Naive thymus-derived CD4-positive, alpha-beta T cell (primary cell): ENCODE measurements at regions not wholly inside any gene's neighbourhood (a gene's known extent, or its start where the extent isn't known, plus 50 kb on each side); places are given as distances from the start of the nearest gene placed in this dataset.

Experiments used
- ATAC-seq: fragments of 150-1000 bp; cut with Tn5 transposase; 2 replicates; pipeline ENCODE4 v1.10.0; 2021; ENCODE audit warnings: mild to moderate bottlenecking, moderate library complexity
- CTCF ChIA-PET: fragments of 350-600 bp; sonication (Branson Sonifier 250); formaldehyde crosslinking; loops from one replicate; lab custom pipeline; 2021; ENCODE audit warnings: antibody characterized with exemption; lab: Charles Lee
- POLR2A ChIA-PET: fragments of 350-600 bp; sonication (Branson Sonifier 250); formaldehyde crosslinking; loops from one replicate; lab custom pipeline; 2021; ENCODE audit warnings: antibody characterized with exemption, inconsistent platforms; lab: Charles Lee
- DNase-seq, 9 donors: peaks; one replicate each; pipeline versions ENCODE4 v3.0.0 to v3.0.0-alpha.2; 2020 to 2022; ENCODE audit warnings: mixed read lengths in 1 of 9
- H3K27ac ChIP-seq: one replicate; pipeline ENCODE4 v1.7.0; 2013; ENCODE audit warnings: mild to moderate bottlenecking, low read depth, low read length, moderate library complexity
- H3K27me3 ChIP-seq, 2 donors: one replicate each; pipeline ENCODE4 v1.7.0; 2013; ENCODE audit warnings: low read length in 2 of 2, mild to moderate bottlenecking in 2 of 2, moderate library complexity in 2 of 2; ENCODE audit not compliant: control insufficient read depth in 2 of 2, insufficient read depth in 2 of 2
- H3K36me3 ChIP-seq, 3 experiments: 1 replicate in 2 of 3; 2 replicates in 1 of 3; pipeline ENCODE4 v1.7.0; 2013; ENCODE audit warnings: low read length in 3 of 3, mild to moderate bottlenecking in 3 of 3, moderate library complexity in 1 of 3; ENCODE audit not compliant: insufficient read depth in 3 of 3, control insufficient read depth in 2 of 3
- H3K4me1 ChIP-seq, 2 donors: one replicate each; pipeline ENCODE4 v1.7.0; 2013; ENCODE audit warnings: low read length in 2 of 2, mild to moderate bottlenecking in 2 of 2, moderate library complexity in 1 of 2; ENCODE audit not compliant: control insufficient read depth in 2 of 2, insufficient read depth in 2 of 2
- H3K4me3 ChIP-seq: 2 replicates; pipeline ENCODE4 v1.7.0; 2013; ENCODE audit warnings: mild to moderate bottlenecking, low read length
- H3K9me3 ChIP-seq, 3 experiments: 1 replicate in 2 of 3; 2 replicates in 1 of 3; pipeline ENCODE4 v1.7.0; 2013; ENCODE audit warnings: low read length in 3 of 3; ENCODE audit not compliant: control insufficient read depth in 2 of 3
- H3K27ac Mint-ChIP-seq, 9 donors: one replicate each; pipeline ENCODE4 v1.8.0; 2020 to 2022; ENCODE audit warnings: mixed read lengths in 9 of 9, mild to moderate bottlenecking in 8 of 9, moderate library complexity in 5 of 9, inconsistent platforms in 2 of 9
- H3K27me3 Mint-ChIP-seq, 5 donors: one replicate each; pipeline ENCODE4 v1.8.0; 2021 to 2022; ENCODE audit warnings: mixed read lengths in 5 of 5, mild to moderate bottlenecking in 1 of 5
- H3K36me3 Mint-ChIP-seq, 5 donors: one replicate each; pipeline ENCODE4 v1.8.0; 2020 to 2022; ENCODE audit warnings: mixed read lengths in 5 of 5, mild to moderate bottlenecking in 3 of 5, inconsistent platforms in 1 of 5
- H3K4me1 Mint-ChIP-seq, 7 donors: one replicate each; pipeline ENCODE4 v1.8.0; 2020 to 2022; ENCODE audit warnings: mixed read lengths in 7 of 7, mild to moderate bottlenecking in 3 of 7, inconsistent platforms in 1 of 7
- H3K4me3 Mint-ChIP-seq, 10 donors: one replicate each; pipeline ENCODE4 v1.8.0; 2020 to 2022; ENCODE audit warnings: mild to moderate bottlenecking in 10 of 10, mixed read lengths in 10 of 10, moderate library complexity in 6 of 10, inconsistent platforms in 2 of 10
- H3K9me3 Mint-ChIP-seq, 11 donors: one replicate each; pipeline ENCODE4 v1.8.0; 2020 to 2022; ENCODE audit warnings: mixed read lengths in 11 of 11, mild to moderate bottlenecking in 4 of 11, inconsistent platforms in 1 of 11, moderate library complexity in 1 of 11
- intact Hi-C, 2 donors: fragments of 100-400 bp; cut with micrococcal nuclease; formaldehyde crosslinking; loops; one replicate each; pipeline ENCODE4 v1.15.1; 2023

- no peak for ATAC-seq
- H3K4me1 Mint-ChIP-seq, result no peaks in the 10 kb centered on the region
- Histone ChIP-seq H3K27ac (no peak overlapping the region), H3K27me3 (no peaks in the 10 kb centered on the region), H3K9me3 (no peaks in the 10 kb centered on the region), H3K4me3 (no peak overlapping the region), H3K36me3 (no peaks in the 10 kb centered on the region), H3K4me1 (no peaks in the 10 kb centered on the region)
- H3K27me3 Mint-ChIP-seq, result peaks cover 0 to 14% (median 0%) of the 10 kb centered on the region in 5 donors
- ChIA-PET CTCF (no interaction called here), POLR2A (no interaction called here)
- no peaks in the 10 kb centered on the region for H3K36me3 Mint-ChIP-seq
- H3K9me3 Mint-ChIP-seq, result peaks cover 0 to 4% (median 0%) of the 10 kb centered on the region in 11 donors
- H3K27ac Mint-ChIP-seq, result no peak overlapping the region
- intact Hi-C loops, result no loop called here
- no peak for DNase-seq
- no peak overlapping the region for H3K4me3 Mint-ChIP-seq
Observed at GRCh38 chr22:48560389-48560751, 1267.3 kb downstream of the BRD1 start.

- H3K9me3 ChIP-seq, result no peaks in the 10 kb centered on the region
- H3K27ac ChIP-seq, result no peak overlapping the region
- no peaks in the 10 kb centered on the region for H3K4me1 Mint-ChIP-seq
- no peak overlapping the region for H3K27ac Mint-ChIP-seq
- H3K27me3 ChIP-seq, result no peaks in the 10 kb centered on the region
- H3K4me1 ChIP-seq, result no peaks in the 10 kb centered on the region
- no peaks in the 10 kb centered on the region for H3K36me3 Mint-ChIP-seq
- DNase-seq (no peak), ATAC-seq (no peak)
- ChIA-PET POLR2A (no interaction called here), CTCF (no interaction called here)
- H3K4me3 ChIP-seq, result no peak overlapping the region
- H3K4me3 Mint-ChIP-seq, result no peak overlapping the region
- peaks cover 0 to 14% (median 0%) of the 10 kb centered on the region in 5 donors for H3K27me3 Mint-ChIP-seq
- H3K36me3 ChIP-seq, result no peaks in the 10 kb centered on the region
- H3K9me3 Mint-ChIP-seq, result peaks cover 0 to 4% (median 0%) of the 10 kb centered on the region in 11 donors
- intact Hi-C loops, result no loop called here
Observed at GRCh38 chr22:48559647-48560388, 1267.9 kb downstream of the BRD1 start.

DNA sequence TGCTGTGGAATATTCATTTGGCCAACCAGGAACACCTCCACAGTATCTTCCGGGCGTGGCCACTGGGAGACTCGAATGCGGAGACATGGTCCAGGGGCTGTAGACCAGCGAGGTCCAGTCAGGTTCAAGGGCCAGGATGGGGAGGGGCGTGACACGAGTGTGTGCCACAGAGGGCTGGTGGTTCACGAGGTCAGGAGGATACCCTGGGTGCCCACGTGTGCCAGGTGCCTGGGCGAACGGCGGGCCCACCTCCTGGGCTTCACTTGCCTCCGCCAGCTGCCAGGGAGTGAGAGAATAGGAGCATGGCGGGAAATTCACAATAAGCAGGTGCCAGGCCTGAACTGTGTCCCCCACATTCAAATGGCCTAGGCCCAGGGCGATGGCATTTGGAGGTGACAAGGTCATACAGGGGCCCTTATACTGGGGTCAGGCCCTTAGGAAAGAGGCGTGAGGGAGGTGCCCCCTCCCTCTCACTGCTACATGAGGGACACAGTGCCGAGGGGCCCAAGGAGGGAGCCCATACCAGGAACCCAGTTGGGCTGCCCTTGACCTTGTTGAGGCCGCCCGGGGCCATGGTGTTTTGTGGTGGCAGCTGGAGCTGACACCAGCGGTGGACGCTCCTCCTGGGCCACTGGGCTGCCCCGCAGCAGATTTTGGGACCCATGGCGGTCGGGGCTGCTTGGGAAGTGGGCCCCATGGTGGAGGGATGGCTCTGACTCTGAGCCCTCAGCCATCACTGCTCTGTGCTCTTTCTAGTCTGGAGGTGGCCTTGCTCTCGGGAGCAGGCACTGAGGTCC lies 1268.9 kb downstream of the BRD1 start:
- no peak overlapping the region for H3K4me3 ChIP-seq
- Mint-ChIP-seq H3K27me3 (peaks cover 0 to 4% (median 0%) of the 10 kb centered on the region in 5 donors), H3K4me1 (no peaks in the 10 kb centered on the region), H3K27ac (no peak overlapping the region), H3K9me3 (peaks cover 0 to 4% (median 0%) of the 10 kb centered on the region in 11 donors), H3K4me3 (no peak overlapping the region), H3K36me3 (no peaks in the 10 kb centered on the region)
- no peak overlapping the region for H3K27ac ChIP-seq
- ChIA-PET CTCF (no interaction called here), POLR2A (no interaction called here)
- no peaks in the 10 kb centered on the region for H3K27me3 ChIP-seq
- intact Hi-C loops, result no loop called here
- no peaks in the 10 kb centered on the region for H3K4me1 ChIP-seq
- no peak for DNase-seq
- H3K36me3 ChIP-seq, result no peaks in the 10 kb centered on the region
- H3K9me3 ChIP-seq, result no peaks in the 10 kb centered on the region
- no peak for ATAC-seq

DNA sequence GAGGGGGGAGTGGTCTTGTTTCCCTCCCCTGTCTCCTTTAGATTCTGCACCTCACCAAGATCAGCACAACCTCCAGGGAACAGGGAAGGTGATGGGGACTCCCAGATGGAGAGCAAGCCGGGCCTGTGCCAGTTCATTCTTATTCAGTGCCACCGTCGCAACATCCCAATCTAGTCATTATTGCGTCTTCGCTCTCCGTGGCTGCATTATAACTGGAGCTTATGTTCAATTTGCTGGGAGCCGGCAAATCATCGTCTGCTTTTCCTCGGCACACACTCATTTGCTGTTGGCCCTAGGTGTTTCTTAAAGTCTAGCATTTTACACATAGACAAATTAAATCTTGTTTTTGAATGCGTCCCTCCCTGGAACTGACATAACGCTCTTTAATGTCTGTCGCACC lies 1269.7 kb downstream of the BRD1 start:
- Mint-ChIP-seq H3K4me3 (no peak overlapping the region), H3K27ac (no peak overlapping the region), H3K27me3 (peaks cover 0 to 2% (median 0%) of the 10 kb centered on the region in 5 donors), H3K4me1 (no peaks in the 10 kb centered on the region), H3K9me3 (peaks cover 0 to 4% (median 0%) of the 10 kb centered on the region in 11 donors), H3K36me3 (no peaks in the 10 kb centered on the region)
- Histone ChIP-seq H3K4me3 (no peak overlapping the region), H3K27ac (no peak overlapping the region), H3K9me3 (no peaks in the 10 kb centered on the region), H3K4me1 (no peaks in the 10 kb centered on the region), H3K36me3 (no peaks in the 10 kb centered on the region), H3K27me3 (no peaks in the 10 kb centered on the region)
- ChIA-PET POLR2A (no interaction called here), CTCF (no interaction called here)
- intact Hi-C loops, result no loop called here
- ATAC-seq (no peak), DNase-seq (no peak)

DNA sequence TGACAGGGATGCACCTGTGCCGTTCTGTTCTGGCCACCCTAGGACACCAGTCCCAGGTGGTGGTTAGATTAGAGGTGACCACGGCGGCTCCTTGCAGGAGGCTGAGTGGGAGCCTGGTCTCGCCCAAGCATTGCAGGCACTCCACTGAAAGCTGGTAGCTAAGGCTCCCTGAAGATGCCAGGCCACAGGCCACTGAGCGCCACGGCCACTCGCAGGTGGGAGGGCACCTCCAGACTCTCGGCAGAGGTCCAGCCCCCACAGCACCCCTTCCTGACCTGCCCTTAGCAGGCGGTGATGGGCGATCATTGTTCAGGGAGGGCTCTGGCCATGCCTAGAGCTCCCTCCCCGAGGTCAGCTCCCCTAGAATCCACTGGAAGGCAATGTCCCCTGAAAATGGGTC lies 1270.2 kb downstream of the BRD1 start:
- no peak for ATAC-seq
- no peaks in the 10 kb centered on the region for H3K36me3 ChIP-seq
- ChIA-PET POLR2A (no interaction called here), CTCF (no interaction called here)
- intact Hi-C loops, result no loop called here
- Mint-ChIP-seq H3K27ac (no peak overlapping the region), H3K4me3 (no peak overlapping the region), H3K36me3 (no peaks in the 10 kb centered on the region), H3K27me3 (peaks cover 0 to 4% (median 0%) of the 10 kb centered on the region in 5 donors), H3K9me3 (peaks cover 0 to 4% (median 0%) of the 10 kb centered on the region in 11 donors), H3K4me1 (no peaks in the 10 kb centered on the region)
- no peaks in the 10 kb centered on the region for H3K4me1 ChIP-seq
- H3K27me3 ChIP-seq, result no peaks in the 10 kb centered on the region
- no peaks in the 10 kb centered on the region for H3K9me3 ChIP-seq
- DNase-seq, result no peak
- H3K27ac ChIP-seq, result no peak overlapping the region
- no peak overlapping the region for H3K4me3 ChIP-seq

- H3K4me3 Mint-ChIP-seq, result no peak overlapping the region
- H3K27ac Mint-ChIP-seq, result no peak overlapping the region
- ATAC-seq, result no peak
- H3K9me3 Mint-ChIP-seq, result peaks cover 0 to 4% (median 0%) of the 10 kb centered on the region in 11 donors
- H3K4me3 ChIP-seq, result no peak overlapping the region
- ChIA-PET POLR2A (no interaction called here), CTCF (no interaction called here)
- no peaks in the 10 kb centered on the region for H3K4me1 Mint-ChIP-seq
- H3K27me3 ChIP-seq, result no peaks in the 10 kb centered on the region
- no peak overlapping the region for H3K27ac ChIP-seq
- no peaks in the 10 kb centered on the region for H3K36me3 ChIP-seq
- intact Hi-C loops, result no loop called here
- H3K36me3 Mint-ChIP-seq, result no peaks in the 10 kb centered on the region
- no peak for DNase-seq
- no peaks in the 10 kb centered on the region for H3K9me3 ChIP-seq
- H3K4me1 ChIP-seq, result no peaks in the 10 kb centered on the region
- H3K27me3 Mint-ChIP-seq, result peaks cover 0 to 4% (median 0%) of the 10 kb centered on the region in 5 donors
Observed at GRCh38 chr22:48556751-48557150, 1270.9 kb downstream of the BRD1 start.
